Lower leg skin (tissue), 4 donors: ENCODE measurements at regions not wholly inside any gene's neighbourhood (a gene's known extent, or its start where the extent isn't known, plus 50 kb on each side); places are given as distances from the start of the nearest gene placed in this dataset.
"Not testable (repeated sequence)": the region's sequence is repeated elsewhere in the genome, so short reads cannot be mapped to it uniquely, and the experiment has no call there.

Experiments used
- DNase-seq, 2 donors: peaks; one replicate each; pipeline ENCODE4 v3.0.0-alpha.2; 2019; ENCODE audit warnings: low spot score in 2 of 2
- H3K4me3 ChIP-seq: fragments of 200-600 bp; sonication (generic); 2 replicates; pipeline ENCODE4 v1.5.1; 2017; ENCODE audit warnings: mild to moderate bottlenecking, low read depth; ENCODE audit not compliant: poor library complexity, severe bottlenecking
- CTCF ChIP-seq, 3 donors: fragments of 450-650 bp; IDR thresholded peaks; one replicate each; pipeline ENCODE4 v1.5.1; 2016; ENCODE audit warnings: antibody characterized with exemption in 3 of 3, mild to moderate bottlenecking in 3 of 3, moderate library complexity in 2 of 3
- POLR2A ChIP-seq, 2 donors: fragments of 450-650 bp; IDR thresholded peaks; one replicate each; pipeline ENCODE4 v1.6.1; 2016 to 2017; ENCODE audit warnings: antibody characterized with exemption in 2 of 2, mild to moderate bottlenecking in 1 of 2, moderate library complexity in 1 of 2
- WGBS, 2 donors: methylation state at CpG; one replicate each; pipeline ENCODE4 v1.1.5; 2018; 5-methylcytosine and 5-hydroxymethylcytosine counted together
- intact Hi-C: fragments of 100-400 bp; cut with DNase I; formaldehyde crosslinking; loops from one replicate; pipeline ENCODE4 v1.15.0; 2023; ENCODE audit warnings: low total_unique reads

DNA sequence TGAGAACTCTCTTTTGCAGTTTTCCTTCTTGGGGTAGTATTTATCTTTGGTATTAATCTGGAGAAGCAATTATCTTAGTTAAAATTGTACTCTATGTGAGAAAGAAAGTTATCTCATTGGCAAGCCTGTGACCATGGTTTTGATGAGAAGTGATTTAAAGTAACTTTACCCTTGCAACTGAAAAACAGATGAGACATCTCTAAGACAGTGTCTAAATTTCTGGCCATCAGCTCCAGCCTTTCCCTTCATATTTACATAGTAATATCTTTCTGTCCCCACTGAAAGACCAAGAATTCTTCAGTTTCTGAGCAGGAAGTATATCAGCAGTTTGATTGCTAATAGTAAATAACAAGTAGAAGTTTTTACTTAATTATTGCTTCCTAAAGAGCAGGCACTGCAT is 386.1 kb upstream of the SYNCRIP start:
- intact Hi-C loops = no loop called here
- no peak for DNase-seq
- TF ChIP-seq CTCF (IDR thresholded peaks at IDR 0.05) (no peak), POLR2A (IDR thresholded peaks at IDR 0.05) (no peak)
- H3K4me3 ChIP-seq = no peak overlapping the region

DNA sequence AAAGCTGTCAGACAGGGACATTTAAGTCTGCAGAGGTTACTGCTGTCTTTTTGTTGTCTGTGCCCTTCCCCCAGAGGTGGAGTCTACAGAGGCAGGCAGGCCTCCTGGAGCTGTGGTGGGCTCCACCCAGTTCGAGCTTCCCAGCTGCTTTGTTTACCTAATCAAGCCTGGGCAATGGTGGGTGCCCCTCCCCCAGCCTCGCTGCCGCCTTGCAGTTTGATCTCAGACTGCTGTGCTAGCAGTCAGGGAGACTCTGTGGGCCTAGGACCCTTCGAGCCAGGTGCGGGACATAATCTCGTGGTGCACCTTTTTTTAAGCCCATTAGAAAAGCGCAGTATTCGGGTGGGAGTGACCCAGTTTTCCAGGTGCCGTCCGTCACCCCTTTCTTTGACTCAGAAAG is 384.2 kb upstream of the SYNCRIP start:
- DNase-seq, intact Hi-C loops, H3K4me3 ChIP-seq: not testable (repeated sequence)
- WGBS, 2 donors = 66 to 73% methylated on average over 10 of the region's 10 CpGs

- intact Hi-C loops = no loop called here
- no peak for TF ChIP-seq POLR2A (IDR thresholded peaks at IDR 0.05)
- no peak for TF ChIP-seq CTCF (IDR thresholded peaks at IDR 0.05)
- 77 to 80% methylated on average over 1 of the region's 1 CpG for WGBS, 2 donors
- H3K4me3 ChIP-seq = no peak overlapping the region
- DNase-seq = no peak
These were observed 374.6 kb upstream of the SYNCRIP start for GRCh38 chr6:86017236-86017635.

- no peak overlapping the region for H3K4me3 ChIP-seq
- WGBS, 2 donors = 63 to 65% methylated on average over 3 of the region's 3 CpGs
- TF ChIP-seq POLR2A (IDR thresholded peaks at IDR 0.05) (no peak), CTCF (IDR thresholded peaks at IDR 0.05) (no peak)
- intact Hi-C loops = no loop called here
- no peak for DNase-seq
These were observed 373.9 kb upstream of the SYNCRIP start for GRCh38 chr6:86016567-86016966.

DNA sequence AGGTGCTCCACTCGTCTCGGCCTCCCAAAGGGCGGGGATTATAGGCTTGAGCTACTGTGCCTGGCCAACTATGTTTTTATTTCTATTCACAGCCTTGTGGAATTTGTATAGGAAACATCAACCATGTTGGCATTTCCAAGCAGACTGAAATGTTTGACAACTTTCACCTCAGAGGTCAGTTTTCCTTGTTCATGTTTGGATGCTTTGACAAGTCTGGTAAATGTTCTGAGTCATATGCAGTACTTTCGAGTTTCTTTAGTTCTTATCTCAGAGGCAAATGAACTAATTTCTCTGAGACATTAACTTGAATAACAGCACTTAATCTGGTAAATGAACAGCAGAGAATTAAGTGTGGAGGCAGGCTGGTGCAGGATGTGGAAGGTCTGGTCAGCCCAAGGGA is 373.4 kb upstream of the SYNCRIP start:
- TF ChIP-seq POLR2A (IDR thresholded peaks at IDR 0.05) (no peak), CTCF (IDR thresholded peaks at IDR 0.05) (no peak)

DNA sequence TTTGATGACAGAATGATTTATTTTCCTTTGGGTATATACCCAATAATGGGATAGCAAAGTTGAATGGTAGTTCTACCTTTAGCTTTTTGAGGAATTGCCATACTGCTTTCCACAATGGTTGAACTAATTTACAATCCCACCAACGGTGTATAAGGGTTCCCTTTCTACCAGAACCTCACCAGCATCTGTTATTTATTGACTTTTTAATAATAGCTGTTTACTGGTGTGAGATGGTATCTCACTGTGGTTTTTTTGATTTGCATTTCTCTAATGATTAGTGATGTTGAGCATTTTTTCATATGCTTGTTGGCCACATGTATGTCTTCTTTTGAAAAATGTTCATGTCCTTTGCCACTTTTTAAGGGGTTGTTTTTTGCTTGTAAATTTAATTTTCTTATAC is 370.3 kb upstream of the SYNCRIP start:
- H3K4me3 ChIP-seq, DNase-seq, intact Hi-C loops: not testable (repeated sequence)
- 44 to 56% methylated on average over 1 of the region's 1 CpG for WGBS, 2 donors

More for the DNA sequence above, 373.4 kb upstream of the SYNCRIP start:
- intact Hi-C loops = no loop called here
- H3K4me3 ChIP-seq = no peak overlapping the region
- WGBS, 2 donors = 81 to 87% methylated on average over 4 of the region's 4 CpGs
- no peak for DNase-seq

GRCh38 chr6:86010915-86011786 is 368.5 kb upstream of the SYNCRIP start:
- no peak for DNase-seq
- intact Hi-C loops = no loop called here
- no peak overlapping the region for H3K4me3 ChIP-seq
- WGBS, 2 donors = 62 to 74% methylated on average over 9 of the region's 9 CpGs
- TF ChIP-seq POLR2A (IDR thresholded peaks at IDR 0.05) (no peak), CTCF (IDR thresholded peaks at IDR 0.05) (no peak)
